ENCODE measurements at regions not wholly inside any gene's neighbourhood (a gene's known extent, or its start where the extent isn't known, plus 50 kb on each side); places are given as distances from the start of the nearest gene placed in this dataset.
"Not testable (repeated sequence)": the region's sequence is repeated elsewhere in the genome, so short reads cannot be mapped to it uniquely, and the experiment has no call there.

DNA sequence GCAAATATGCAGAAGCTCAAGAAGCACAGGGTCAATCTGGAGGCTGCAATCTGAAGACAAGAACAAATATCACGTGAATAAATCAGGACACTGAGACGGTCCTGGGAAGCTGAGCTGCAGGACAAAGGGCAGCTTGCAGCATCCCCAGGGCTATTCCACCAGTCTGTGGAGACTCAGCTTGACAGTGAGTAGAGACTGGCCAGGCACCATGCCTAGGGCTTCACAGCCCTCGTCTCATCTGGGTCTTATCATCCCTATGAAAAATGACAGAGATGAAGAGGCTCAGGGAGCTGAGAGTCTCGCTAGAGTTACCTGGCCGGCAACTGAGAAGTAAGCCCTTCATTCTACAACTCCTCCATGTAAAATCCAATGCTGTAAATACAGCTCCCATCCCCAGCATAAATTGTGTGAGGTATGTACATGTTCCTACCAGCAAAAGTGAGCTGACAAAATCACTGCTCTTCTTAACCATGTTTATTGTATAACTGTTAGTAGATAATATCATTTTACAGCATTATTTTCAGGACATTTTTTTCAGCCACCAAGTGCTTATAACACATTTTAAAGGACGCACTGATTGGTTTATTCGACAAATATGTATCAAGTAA, 186.6 kb upstream of the IGFBP3 start:
- H3K4me1 Mint-ChIP-seq (ENCODE audit: unreplicated experiment) = no peaks in the 10 kb centered on the region
- no peak overlapping the region for H3K4me3 Mint-ChIP-seq (ENCODE audit: unreplicated experiment)
- no peak for DNase-seq (ENCODE audit: extremely low spot score, unreplicated experiment)
- no peaks in the 10 kb centered on the region for H3K36me3 Mint-ChIP-seq (ENCODE audit: unreplicated experiment)
- no peak overlapping the region for H3K27ac Mint-ChIP-seq (ENCODE audit: unreplicated experiment)
- TF ChIP-seq, protein P1, sequence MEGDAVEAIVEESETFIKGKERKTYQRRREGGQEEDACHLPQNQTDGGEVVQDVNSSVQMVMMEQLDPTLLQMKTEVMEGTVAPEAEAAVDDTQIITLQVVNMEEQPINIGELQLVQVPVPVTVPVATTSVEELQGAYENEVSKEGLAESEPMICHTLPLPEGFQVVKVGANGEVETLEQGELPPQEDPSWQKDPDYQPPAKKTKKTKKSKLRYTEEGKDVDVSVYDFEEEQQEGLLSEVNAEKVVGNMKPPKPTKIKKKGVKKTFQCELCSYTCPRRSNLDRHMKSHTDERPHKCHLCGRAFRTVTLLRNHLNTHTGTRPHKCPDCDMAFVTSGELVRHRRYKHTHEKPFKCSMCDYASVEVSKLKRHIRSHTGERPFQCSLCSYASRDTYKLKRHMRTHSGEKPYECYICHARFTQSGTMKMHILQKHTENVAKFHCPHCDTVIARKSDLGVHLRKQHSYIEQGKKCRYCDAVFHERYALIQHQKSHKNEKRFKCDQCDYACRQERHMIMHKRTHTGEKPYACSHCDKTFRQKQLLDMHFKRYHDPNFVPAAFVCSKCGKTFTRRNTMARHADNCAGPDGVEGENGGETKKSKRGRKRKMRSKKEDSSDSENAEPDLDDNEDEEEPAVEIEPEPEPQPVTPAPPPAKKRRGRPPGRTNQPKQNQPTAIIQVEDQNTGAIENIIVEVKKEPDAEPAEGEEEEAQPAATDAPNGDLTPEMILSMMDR (IDR thresholded peaks at IDR 0.05) = no peak
- no peaks in the 10 kb centered on the region for H3K27me3 Mint-ChIP-seq (ENCODE audit: unreplicated experiment)
- peaks cover 4% of the 10 kb centered on the region for H3K9me3 Mint-ChIP-seq (ENCODE audit: unreplicated experiment)

- H3K36me3 Mint-ChIP-seq (ENCODE audit: unreplicated experiment) = no peaks in the 10 kb centered on the region
- H3K4me1 Mint-ChIP-seq (ENCODE audit: unreplicated experiment) = peaks cover 4% of the 10 kb centered on the region
- H3K4me3 Mint-ChIP-seq (ENCODE audit: unreplicated experiment) = no peak overlapping the region
- TF ChIP-seq, protein P1 (IDR thresholded peaks at IDR 0.05) = no peak
- H3K27me3 Mint-ChIP-seq (ENCODE audit: unreplicated experiment) = no peaks in the 10 kb centered on the region
- no peak for DNase-seq (ENCODE audit: extremely low spot score, unreplicated experiment)
- no peak overlapping the region for H3K27ac Mint-ChIP-seq (ENCODE audit: unreplicated experiment)
- H3K9me3 Mint-ChIP-seq (ENCODE audit: unreplicated experiment) = peaks cover 4% of the 10 kb centered on the region
Observed at GRCh38 chr7:46100521-46100920, 179.4 kb upstream of the IGFBP3 start.

- Mint-ChIP-seq H3K4me3 (ENCODE audit: unreplicated experiment) (no peak overlapping the region), H3K36me3 (ENCODE audit: unreplicated experiment) (no peaks in the 10 kb centered on the region), H3K27me3 (ENCODE audit: unreplicated experiment) (no peaks in the 10 kb centered on the region), H3K9me3 (ENCODE audit: unreplicated experiment) (no peaks in the 10 kb centered on the region), H3K27ac (ENCODE audit: unreplicated experiment) (no peak overlapping the region), H3K4me1 (ENCODE audit: unreplicated experiment) (peaks cover 4% of the 10 kb centered on the region)
- DNase-seq (ENCODE audit: extremely low spot score, unreplicated experiment) = no peak
- TF ChIP-seq, protein P1 (IDR thresholded peaks at IDR 0.05) = no peak
Observed at GRCh38 chr7:46099076-46099475, 178.0 kb upstream of the IGFBP3 start.

GRCh38 chr7:46091071-46091470, 170.0 kb upstream of the IGFBP3 start:
- Mint-ChIP-seq H3K27ac (ENCODE audit: unreplicated experiment) (no peak overlapping the region), H3K4me3 (ENCODE audit: unreplicated experiment) (no peak overlapping the region), H3K27me3 (ENCODE audit: unreplicated experiment) (no peaks in the 10 kb centered on the region), H3K36me3 (ENCODE audit: unreplicated experiment) (peaks cover 3% of the 10 kb centered on the region), H3K4me1 (ENCODE audit: unreplicated experiment) (peaks cover 4% of the 10 kb centered on the region), H3K9me3 (ENCODE audit: unreplicated experiment) (peaks cover 19% of the 10 kb centered on the region)
- TF ChIP-seq, protein P1 (IDR thresholded peaks at IDR 0.05) = no peak
- no peak for DNase-seq (ENCODE audit: extremely low spot score, unreplicated experiment)

GRCh38 chr7:46089281-46089680, 168.2 kb upstream of the IGFBP3 start:
- Mint-ChIP-seq H3K4me3 (ENCODE audit: unreplicated experiment) (no peak overlapping the region), H3K4me1 (ENCODE audit: unreplicated experiment) (peaks cover 4% of the 10 kb centered on the region), H3K36me3 (ENCODE audit: unreplicated experiment) (peaks cover 3% of the 10 kb centered on the region), H3K27me3 (ENCODE audit: unreplicated experiment) (no peaks in the 10 kb centered on the region), H3K27ac (ENCODE audit: unreplicated experiment) (no peak overlapping the region), H3K9me3 (ENCODE audit: unreplicated experiment) (peaks cover 19% of the 10 kb centered on the region)
- no peak for DNase-seq (ENCODE audit: extremely low spot score, unreplicated experiment)
- TF ChIP-seq, protein P1 (IDR thresholded peaks at IDR 0.05) = no peak

GRCh38 chr7:46088486-46088885, 167.4 kb upstream of the IGFBP3 start:
- not testable (repeated sequence) for H3K4me1 Mint-ChIP-seq (ENCODE audit: unreplicated experiment); H3K27ac Mint-ChIP-seq (ENCODE audit: unreplicated experiment); H3K36me3 Mint-ChIP-seq (ENCODE audit: unreplicated experiment); H3K27me3 Mint-ChIP-seq (ENCODE audit: unreplicated experiment); DNase-seq (ENCODE audit: extremely low spot score, unreplicated experiment); H3K4me3 Mint-ChIP-seq (ENCODE audit: unreplicated experiment)
- H3K9me3 Mint-ChIP-seq (ENCODE audit: unreplicated experiment) = peaks cover 19% of the 10 kb centered on the region
